GM23338 (cell line): ENCODE measurements at regions not wholly inside any gene's neighbourhood (a gene's known extent, or its start where the extent isn't known, plus 50 kb on each side); places are given as distances from the start of the nearest gene placed in this dataset.

ENCODE experiments used
- ATAC-seq: fragments of 200-7000 bp; cut with Tn5 transposase; 3 replicates; pipeline ENCODE4 v1.9.1; 2020
- DNase-seq: peaks from one replicate; pipeline ENCODE4 v3.0.0-alpha.2; 2015; ENCODE audit warnings: low spot score
- H2AFZ ChIP-seq: fragments of 200-600 bp; sonication (generic); 2 replicates; pipeline ENCODE4 v1.8.0; 2016; ENCODE audit warnings: antibody characterized with exemption, mild to moderate bottlenecking, moderate library complexity
- H3F3A ChIP-seq: fragments of 200-600 bp; sonication (generic); replicated peaks from 2 replicates; pipeline ENCODE4 v1.8.0; 2017; ENCODE audit warnings: antibody characterized with exemption, mixed run types, low read depth
- H3K27ac ChIP-seq: fragments of 200-600 bp; sonication (generic); 2 replicates; pipeline ENCODE4 v1.6.1; 2016; ENCODE audit warnings: low read depth
- H3K27me3 ChIP-seq: fragments of 200-600 bp; sonication (generic); 2 replicates; pipeline ENCODE4 v1.8.0; 2016; ENCODE audit warnings: mild to moderate bottlenecking, mixed run types, moderate library complexity; ENCODE audit not compliant: insufficient read depth
- H3K36me3 ChIP-seq: fragments of 200-600 bp; sonication (generic); 2 replicates; pipeline ENCODE4 v1.8.0; 2016; ENCODE audit warnings: mild to moderate bottlenecking; ENCODE audit not compliant: insufficient read depth
- H3K4me1 ChIP-seq: fragments of 200-600 bp; sonication (generic); 2 replicates; pipeline ENCODE4 v1.8.0; 2016; ENCODE audit warnings: mild to moderate bottlenecking, moderate library complexity; ENCODE audit not compliant: insufficient read depth
- H3K4me2 ChIP-seq: fragments of 200-600 bp; sonication (generic); 2 replicates; pipeline ENCODE4 v1.7.1; 2017; ENCODE audit warnings: mixed run types
- H3K4me3 ChIP-seq: fragments of 200-600 bp; sonication (generic); 2 replicates; pipeline ENCODE4 v1.6.1; 2016; ENCODE audit warnings: mixed run types
- H3K79me2 ChIP-seq: fragments of 200-600 bp; sonication (generic); replicated peaks from 2 replicates; pipeline ENCODE4 v1.8.0; 2017; ENCODE audit warnings: mild to moderate bottlenecking; ENCODE audit not compliant: insufficient read depth
- H3K9me2 ChIP-seq: fragments of 200-600 bp; sonication (generic); 2 replicates; pipeline ENCODE4 v1.8.0; 2017; ENCODE audit not compliant: insufficient read depth
- H4K20me1 ChIP-seq: fragments of 200-600 bp; sonication (generic); replicated peaks from 2 replicates; pipeline ENCODE4 v1.8.0; 2017; ENCODE audit warnings: mild to moderate bottlenecking; ENCODE audit not compliant: insufficient read depth
- H3K27ac Mint-ChIP-seq: 2 replicates; pipeline ENCODE4 v1.8.0; 2020; ENCODE audit warnings: inconsistent platforms, mild to moderate bottlenecking, moderate library complexity, mixed read lengths
- H3K27me3 Mint-ChIP-seq: 3 replicates; pipeline ENCODE4 v1.8.0; 2022; ENCODE audit warnings: low read depth, mild to moderate bottlenecking, moderate library complexity, mixed read lengths, inconsistent platforms; ENCODE audit not compliant: insufficient read depth, poor library complexity
- H3K36me3 Mint-ChIP-seq: 3 replicates; pipeline ENCODE4 v1.8.0; 2021; ENCODE audit warnings: low read depth, mild to moderate bottlenecking, inconsistent platforms, moderate library complexity, mixed read lengths
- H3K4me1 Mint-ChIP-seq: 3 replicates; pipeline ENCODE4 v1.8.0; 2020; ENCODE audit warnings: mild to moderate bottlenecking, inconsistent platforms, mixed read lengths
- H3K4me3 Mint-ChIP-seq: 3 replicates; pipeline ENCODE4 v1.8.0; 2021; ENCODE audit warnings: moderate library complexity, mild to moderate bottlenecking, inconsistent platforms, mixed read lengths
- H3K9me3 Mint-ChIP-seq: 3 replicates; pipeline ENCODE4 v1.8.0; 2020; ENCODE audit warnings: moderate library complexity, mild to moderate bottlenecking, inconsistent platforms, mixed read lengths
- ETS1 ChIP-seq: IDR thresholded peaks from 2 replicates; pipeline ENCODE4 v1.6.1; 2016; ENCODE audit warnings: antibody characterized with exemption
- EZH2 ChIP-seq: fragments of 200-600 bp; sonication (generic); IDR thresholded peaks from one replicate; pipeline ENCODE4 v1.8.0; 2017; ENCODE audit warnings: antibody characterized with exemption, mild to moderate bottlenecking, low read depth; ENCODE audit not compliant: unreplicated experiment
- ZNF462 ChIP-seq: fragments of 250-450 bp; sonication (Bioruptor Pico); IDR thresholded peaks from 2 replicates; pipeline ENCODE4 v1.5.0; 2020; ENCODE audit warnings: mild to moderate bottlenecking, moderate library complexity

- no peak for TF ChIP-seq ZNF462
- no peak for TF ChIP-seq ETS1
Observed at GRCh38 chr18:6558446-6559156, 143.9 kb upstream of the L3MBTL4 start (continued).

DNA sequence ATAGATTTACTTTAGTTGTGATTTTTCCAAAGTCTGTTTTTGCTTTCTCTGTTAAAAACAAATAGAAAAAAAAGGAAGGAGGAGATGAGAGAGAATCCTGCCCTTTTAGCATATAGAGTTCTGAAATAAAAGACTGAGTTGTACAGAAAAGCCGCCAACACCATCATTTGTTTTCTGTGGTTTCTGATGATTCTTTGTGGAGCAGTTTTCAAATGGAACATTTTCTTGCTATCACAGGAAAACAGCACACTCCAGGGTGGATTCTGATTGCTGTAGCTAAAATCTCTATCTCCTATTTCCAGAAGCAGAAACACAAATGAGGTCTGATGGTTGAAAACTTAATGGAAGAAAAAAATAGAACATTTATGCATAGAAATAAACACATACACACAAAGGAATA is 144.6 kb upstream of the L3MBTL4 start:
- H3K9me2 ChIP-seq, result no peaks in the 10 kb centered on the region
- Mint-ChIP-seq H3K9me3 (no peaks in the 10 kb centered on the region), H3K36me3 (no peaks in the 10 kb centered on the region; the same call in 2 of the 3 replicates), H3K27me3 (peaks cover 8% of the 10 kb centered on the region), H3K27ac (no peak overlapping the region), H3K4me3 (no peak overlapping the region), H3K4me1 (peaks cover 21% of the 10 kb centered on the region)
- ATAC-seq, result no peak
- no peak overlapping the region for H3K27ac ChIP-seq
- 0 out of 2 replicates have a peak, but pooled peaks cover 4% of the 10 kb centered on the region for H3F3A ChIP-seq
- H3K4me3 ChIP-seq, result no peak overlapping the region
- H4K20me1 ChIP-seq, result no peaks in the 10 kb centered on the region
- DNase-seq, result no peak
- TF ChIP-seq EZH2, result no peak
- TF ChIP-seq ETS1, result no peak
- no peaks in the 10 kb centered on the region for H3K27me3 ChIP-seq
- H2AFZ ChIP-seq, result no peak overlapping the region
- no peaks in the 10 kb centered on the region for H3K36me3 ChIP-seq
- no peaks in the 10 kb centered on the region for H3K79me2 ChIP-seq
- peaks cover 22% of the 10 kb centered on the region; the same call in 1 of the 2 replicates for H3K4me1 ChIP-seq
- no peak overlapping the region for H3K4me2 ChIP-seq
